NCI-H1417 treated with DMSO at 0.1 percent for 48 hours (cell line): ENCODE measurements at regions not wholly inside any gene's neighbourhood (a gene's known extent, or its start where the extent isn't known, plus 50 kb on each side); places are given as distances from the start of the nearest gene placed in this dataset.

Experiments
- DNase-seq: peaks from one replicate; lab custom pipeline; 2025; lab: John Stamatoyannopoulos, UW

GRCh38 chr12:94062796-94063635, 85.4 kb upstream of the PLXNC1 start:
- no peak for DNase-seq

- no peak for DNase-seq
Measured at GRCh38 chr12:94070520-94070919, 77.9 kb upstream of the PLXNC1 start.

- no peak for DNase-seq
Measured at GRCh38 chr12:94071258-94071657, 77.1 kb upstream of the PLXNC1 start.

GRCh38 chr12:94073441-94074051, 74.8 kb upstream of the PLXNC1 start:
- DNase-seq = no peak

DNA sequence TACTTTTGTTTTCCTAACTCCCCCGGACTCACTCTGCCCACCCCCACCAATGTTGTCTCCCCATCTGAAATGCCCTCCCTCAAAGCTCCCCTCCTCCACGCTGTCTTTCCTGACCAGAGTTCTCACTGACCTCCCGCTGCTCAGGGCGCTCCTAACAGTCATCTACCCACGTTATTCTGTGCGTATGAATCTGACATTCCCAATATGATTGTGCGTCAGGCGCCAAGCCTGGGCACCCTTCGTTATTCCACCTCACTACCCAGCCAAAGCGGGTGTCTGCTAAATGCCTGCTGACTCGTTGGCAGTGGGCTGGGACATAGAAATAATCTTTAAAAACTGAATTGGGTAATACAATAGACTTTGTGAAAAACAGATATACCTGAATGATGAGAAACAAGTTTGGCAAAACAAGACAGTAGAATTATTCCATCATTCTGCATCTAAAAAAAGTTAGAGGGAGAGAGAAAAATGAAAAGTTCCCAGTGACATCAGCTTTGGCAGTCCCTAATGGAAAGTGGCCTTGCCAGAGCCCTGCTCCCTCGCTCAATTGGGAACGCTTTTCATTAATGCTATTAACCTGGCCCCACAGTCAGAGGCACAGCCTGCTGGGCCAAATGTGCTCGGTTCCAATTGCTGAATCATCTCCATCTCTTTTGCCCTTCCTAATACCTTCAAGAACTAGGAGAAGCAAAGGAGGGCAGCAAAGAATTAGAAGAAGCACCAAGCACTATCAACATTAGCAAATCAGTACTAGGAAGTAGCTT, 74.0 kb upstream of the PLXNC1 start:
- DNase-seq = no peak

DNA sequence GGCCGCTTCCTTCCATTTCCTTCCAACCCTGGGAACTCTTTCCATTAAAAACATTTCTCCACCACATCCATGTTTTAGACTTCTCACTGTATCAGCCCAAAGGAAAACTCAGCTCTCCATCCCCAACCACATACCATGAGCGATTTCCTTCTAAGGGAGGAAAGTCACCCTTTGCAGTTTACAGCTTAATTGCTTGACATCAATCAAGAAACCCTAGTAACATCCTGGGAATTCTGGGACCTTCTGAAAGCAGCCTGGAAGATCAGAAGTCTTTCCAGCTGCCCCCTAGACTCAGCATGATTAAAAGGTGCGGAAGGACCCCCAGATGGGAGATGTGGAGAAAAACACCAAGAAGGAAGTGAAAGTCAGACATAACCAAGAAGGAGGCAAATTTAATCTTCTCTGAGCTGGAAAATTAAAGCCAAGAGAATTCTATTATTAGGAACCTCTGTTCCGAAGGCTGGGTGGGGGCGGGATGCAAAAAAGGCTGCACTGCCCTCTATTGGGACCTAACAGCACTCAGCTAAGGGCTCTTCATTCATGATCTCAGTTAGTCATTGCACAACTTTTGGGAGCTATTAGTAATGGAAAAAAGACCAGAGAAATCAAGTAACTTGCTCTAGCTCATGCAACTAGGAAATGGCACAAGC, 73.3 kb upstream of the PLXNC1 start:
- DNase-seq = no peak

- DNase-seq = no peak
Measured at GRCh38 chr12:94077209-94077608, 71.2 kb upstream of the PLXNC1 start.

- no peak for DNase-seq
Measured at GRCh38 chr12:94078138-94078723, 70.1 kb upstream of the PLXNC1 start.

GRCh38 chr12:94078736-94079509, 69.5 kb upstream of the PLXNC1 start:
- no peak for DNase-seq

DNA sequence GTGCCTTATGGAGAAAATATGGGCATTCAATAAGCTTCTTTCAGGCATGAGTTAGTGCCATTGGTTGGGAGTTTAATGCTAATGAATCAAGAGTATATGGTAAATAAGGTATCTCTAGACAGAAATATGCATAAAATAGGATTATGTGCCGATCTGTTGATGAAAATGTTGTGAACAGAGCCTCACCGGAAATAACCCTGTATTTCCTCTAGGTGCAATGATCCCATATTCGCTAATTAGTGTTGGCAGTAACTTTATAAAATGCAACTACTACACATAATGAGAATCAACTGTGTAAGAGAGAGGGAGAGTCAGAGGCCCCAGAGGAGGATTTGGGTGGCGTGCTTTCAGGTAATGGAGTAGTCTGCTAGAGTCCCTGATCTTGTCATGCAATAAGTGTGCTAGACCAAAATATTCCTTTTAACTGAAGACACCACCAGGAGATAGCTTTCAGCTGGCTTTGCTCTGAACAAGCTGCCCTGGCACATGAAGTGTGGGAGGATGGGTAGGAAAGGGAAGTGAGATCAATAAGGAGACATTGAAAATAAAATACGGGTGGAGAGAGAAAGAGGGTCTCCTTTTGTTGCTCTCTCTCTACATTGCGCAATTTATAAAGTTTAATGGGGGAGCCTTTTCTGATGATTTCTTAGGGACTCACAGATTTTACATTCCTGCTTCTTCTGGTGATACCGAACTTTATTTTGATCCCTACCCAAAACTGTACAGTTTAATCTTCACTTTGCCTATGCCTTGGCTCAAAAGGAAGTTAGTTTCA, 68.6 kb upstream of the PLXNC1 start:
- DNase-seq = no peak

DNA sequence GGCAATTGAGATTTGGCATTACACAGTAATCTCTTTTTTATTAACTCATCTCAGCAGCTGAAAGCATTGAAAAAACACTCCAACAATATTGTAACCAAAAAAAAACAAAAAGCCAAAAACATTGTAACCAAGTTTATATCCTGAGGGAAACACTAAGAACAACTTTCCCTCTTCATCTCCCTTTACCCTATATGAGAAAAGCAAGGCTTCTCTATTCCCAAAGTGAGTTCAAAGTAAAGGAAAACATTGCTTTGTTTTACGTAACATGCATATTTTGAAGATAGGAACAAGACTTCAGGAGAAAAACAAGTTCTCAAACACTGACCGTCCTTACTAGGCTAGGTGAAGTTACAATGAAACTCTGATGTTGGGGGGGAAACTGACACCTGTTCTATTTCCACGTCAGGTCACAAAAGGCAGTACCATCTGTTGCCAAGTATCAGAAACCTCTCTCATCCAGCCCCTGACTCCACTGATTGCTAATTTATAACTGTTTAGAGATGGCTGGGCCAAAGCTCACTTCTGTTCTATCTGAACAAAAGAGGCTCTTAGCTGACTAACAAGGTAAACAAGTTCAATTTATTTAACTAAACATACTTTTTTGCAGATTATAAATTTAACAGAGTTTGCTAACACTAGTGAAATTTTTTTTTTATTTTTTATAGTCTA, 67.9 kb upstream of the PLXNC1 start:
- no peak for DNase-seq

- DNase-seq = no peak
Measured at GRCh38 chr12:94082690-94083089, 65.7 kb upstream of the PLXNC1 start.

- no peak for DNase-seq
Measured at GRCh38 chr12:94089891-94090290, 58.5 kb upstream of the PLXNC1 start.

DNA sequence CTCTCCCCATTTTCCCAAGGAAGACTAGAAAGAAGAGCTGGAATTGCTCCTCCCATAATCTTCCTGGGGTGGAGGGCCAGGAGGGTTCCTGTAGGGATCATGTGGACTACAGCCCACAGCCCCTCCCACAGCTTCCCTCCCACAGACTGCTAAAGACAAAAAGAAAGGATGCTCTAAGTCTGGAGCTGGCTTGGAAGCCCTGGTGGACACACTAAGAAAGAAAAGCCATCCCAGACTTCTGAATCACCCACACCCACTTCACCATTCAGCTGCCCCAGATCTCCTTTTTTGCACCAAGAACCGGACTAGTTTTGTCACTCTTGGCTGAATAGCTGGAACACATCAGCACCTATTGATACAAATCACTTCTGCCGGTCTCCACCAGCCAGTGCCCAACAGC, 56.8 kb upstream of the PLXNC1 start:
- no peak for DNase-seq

DNA sequence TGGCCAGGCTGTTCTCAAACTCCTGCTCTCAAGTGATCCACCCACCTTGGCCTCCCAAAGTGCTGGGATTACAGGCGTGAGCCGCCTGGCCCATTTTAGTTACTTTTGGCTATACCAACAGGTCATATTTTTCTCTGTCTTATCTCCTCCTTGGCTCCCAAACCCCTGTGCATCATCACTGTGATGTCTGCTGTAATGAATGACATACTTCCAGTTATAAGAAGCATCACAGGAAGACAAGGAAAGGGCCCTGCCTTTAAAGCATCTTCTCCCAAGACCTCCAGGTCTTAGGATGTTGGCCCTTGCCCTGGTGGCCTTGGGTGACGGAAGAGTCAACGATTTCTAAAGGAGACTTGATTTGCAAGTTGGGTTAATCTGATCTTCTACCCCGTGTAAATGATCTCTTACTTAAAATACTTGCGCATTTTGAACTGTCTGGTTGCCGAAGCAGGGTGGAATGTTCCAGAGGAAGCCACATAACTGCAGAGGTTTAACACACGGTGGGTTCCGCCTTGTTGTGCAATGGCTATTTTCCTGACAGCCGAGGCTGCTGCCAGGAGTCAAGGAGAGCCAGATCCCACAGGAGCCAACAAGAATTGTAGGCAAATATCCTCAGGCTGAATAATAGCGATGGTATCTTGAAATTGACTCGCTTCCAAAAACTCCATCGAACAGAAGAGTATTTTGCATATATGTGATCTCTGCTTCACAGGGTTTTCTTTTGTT, 55.7 kb upstream of the PLXNC1 start:
- no peak for DNase-seq

GRCh38 chr12:94094700-94095099, 53.7 kb upstream of the PLXNC1 start:
- DNase-seq = no peak

- no peak for DNase-seq
Measured at GRCh38 chr12:94095618-94096017, 52.8 kb upstream of the PLXNC1 start.

- no peak for DNase-seq
Measured at GRCh38 chr12:94098466-94098865, 49.9 kb upstream of the PLXNC1 start.
